ENCODE measurements at regions not wholly inside any gene's neighbourhood (a gene's known extent, or its start where the extent isn't known, plus 50 kb on each side); places are given as distances from the start of the nearest gene placed in this dataset.
"Not testable (repeated sequence)": the region's sequence is repeated elsewhere in the genome, so short reads cannot be mapped to it uniquely, and the experiment has no call there.

GRCh38 chr2:81362468-81362867, 1057.9 kb upstream of the LRRTM1 start:
- TF ChIP-seq EZH2phosphoT487 (IDR thresholded peaks at IDR 0.05; ENCODE audit: borderline replicate concordance, low read length); CTCF (conservative IDR thresholded peaks at IDR 0.05; ENCODE audit: low read depth, low read length): not testable (repeated sequence)
